Keratinocyte (primary cell): ENCODE measurements at regions not wholly inside any gene's neighbourhood (a gene's known extent, or its start where the extent isn't known, plus 50 kb on each side); places are given as distances from the start of the nearest gene placed in this dataset.

Experiments
- DNase-seq: peaks from one replicate; pipeline ENCODE4 v3.0.0-alpha.2; 2011; ENCODE audit warnings: low read depth, missing footprints, low spot score
- FAIRE-seq: peaks from 2 replicates; lab custom pipeline; 2011; peaks lifted over from hg19 to GRCh38; lab: Jason Lieb, UNC
- H2AFZ ChIP-seq: 2 replicates; pipeline ENCODE4 v1.6.0; 2012; ENCODE audit warnings: low read length, control low read depth, inconsistent platforms; ENCODE audit not compliant: control insufficient read depth
- H3K27ac ChIP-seq: 2 replicates; pipeline ENCODE4 v1.5.1; 2011; ENCODE audit warnings: low read length; ENCODE audit not compliant: control insufficient read depth, insufficient read depth
- H3K27me3 ChIP-seq: 3 replicates; pipeline ENCODE4 v1.6.0; 2011; ENCODE audit warnings: low read length; ENCODE audit not compliant: control insufficient read depth, insufficient read depth; ENCODE audit errors: extremely low read depth
- H3K36me3 ChIP-seq, 2 experiments: 2 replicates in 1 of 2; 3 replicates in 1 of 2; pipeline ENCODE4 v1.5.1; 2011; ENCODE audit warnings: low read length in 2 of 2, mild to moderate bottlenecking in 1 of 2; ENCODE audit not compliant: control insufficient read depth in 2 of 2, insufficient read depth in 2 of 2; ENCODE audit errors: extremely low read depth in 1 of 2
- H3K4me1 ChIP-seq: 3 replicates; pipeline ENCODE4 v1.5.1; 2011; ENCODE audit warnings: low read length; ENCODE audit not compliant: control insufficient read depth, insufficient read depth; ENCODE audit errors: extremely low read depth
- H3K4me2 ChIP-seq: 3 replicates; pipeline ENCODE4 v1.6.0; 2011; ENCODE audit warnings: low read depth, low read length; ENCODE audit not compliant: control insufficient read depth, insufficient read depth; ENCODE audit errors: extremely low read depth
- H3K4me3 ChIP-seq, 3 experiments: fragments of 200-600 bp in 1 of 3; sonication (generic) in 1 of 3; 2 replicates in 2 of 3; 3 replicates in 1 of 3; pipeline ENCODE4 v1.5.1; 2011 to 2016; ENCODE audit warnings: low read length in 3 of 3, mild to moderate bottlenecking in 3 of 3, control low read depth in 2 of 3, inconsistent platforms in 1 of 3, low read depth in 1 of 3, mixed read lengths in 1 of 3, mixed run types in 1 of 3, moderate library complexity in 1 of 3; ENCODE audit not compliant: control insufficient read depth in 2 of 3, insufficient read depth in 2 of 3; ENCODE audit errors: extremely low read depth in 1 of 3
- H3K79me2 ChIP-seq: 2 replicates; pipeline ENCODE4 v1.6.0; 2012; ENCODE audit warnings: low read length; ENCODE audit not compliant: control insufficient read depth, insufficient read depth
- H3K9ac ChIP-seq: 3 replicates; pipeline ENCODE4 v1.6.0; 2011; ENCODE audit warnings: low read length; ENCODE audit not compliant: control insufficient read depth, insufficient read depth; ENCODE audit errors: extremely low read depth
- H3K9me1 ChIP-seq: 3 replicates; pipeline ENCODE4 v1.6.0; 2011; ENCODE audit warnings: low read length; ENCODE audit not compliant: control insufficient read depth, insufficient read depth; ENCODE audit errors: extremely low read depth
- H3K9me3 ChIP-seq: 2 replicates; pipeline ENCODE4 v1.5.1; 2012; ENCODE audit warnings: low read depth, low read length; ENCODE audit not compliant: control insufficient read depth
- H4K20me1 ChIP-seq: 3 replicates; pipeline ENCODE4 v1.6.0; 2011; ENCODE audit warnings: low read length; ENCODE audit not compliant: control insufficient read depth, insufficient read depth; ENCODE audit errors: extremely low read depth
- CTCF ChIP-seq, 3 experiments: IDR thresholded peaks in 1 of 3; conservative IDR thresholded peaks in 1 of 3; optimal IDR thresholded peaks in 1 of 3; 2 replicates in 2 of 3; 3 replicates in 1 of 3; pipeline versions ENCODE3 to v1.5.1; 2011; ENCODE audit warnings: low read length in 3 of 3, mild to moderate bottlenecking in 3 of 3, moderate library complexity in 2 of 3, control low read depth in 1 of 3, inconsistent platforms in 1 of 3; ENCODE audit not compliant: insufficient read depth in 2 of 3; ENCODE audit errors: extremely low read depth in 1 of 3
- EZH2 ChIP-seq: IDR thresholded peaks from one replicate; pipeline ENCODE4 v1.6.1; 2012; ENCODE audit warnings: inconsistent platforms, mild to moderate bottlenecking, low read length, moderate library complexity
- dilution Hi-C: fragments of 300-500 bp; cut with MboI; formaldehyde crosslinking; loops from one replicate; pipeline ENCODE4 v1.7.0; 2020; ENCODE audit warnings: low sequenced_read_pairs; ENCODE audit not compliant: extremely low pct_ligation_motif_present

GRCh38 chr15:26051761-26052675 is 188.9 kb upstream of the ATP10A start:
- Histone ChIP-seq H3K27me3 (no peaks in the 10 kb centered on the region), H3K9ac (no peak overlapping the region), H3K27ac (no peak overlapping the region), H3K9me3 (peaks cover 2% of the 10 kb centered on the region), H3K36me3 (no peaks in the 10 kb centered on the region), H3K4me3 (no peak overlapping the region), H2AFZ (no peak overlapping the region), H3K79me2 (no peaks in the 10 kb centered on the region), H3K4me2 (no peak overlapping the region), H4K20me1 (no peaks in the 10 kb centered on the region), H3K4me1 (no peaks in the 10 kb centered on the region), H3K9me1 (no peaks in the 10 kb centered on the region)
- no peak for TF ChIP-seq EZH2
- no peak for TF ChIP-seq CTCF (optimal IDR thresholded peaks at IDR 0.05 in 1 of 3, IDR thresholded peaks at IDR 0.05 in 1 of 3, conservative IDR thresholded peaks at IDR 0.05 in 1 of 3; ENCODE audit: extremely low read depth in 1 of 3, insufficient read depth in 2 of 3, low read length in 3 of 3)
- dilution Hi-C loops: no loop called here
- no peak for FAIRE-seq
- no peak for DNase-seq

- Histone ChIP-seq H3K4me1 (no peaks in the 10 kb centered on the region), H3K27me3 (no peaks in the 10 kb centered on the region), H3K27ac (no peak overlapping the region), H3K9ac (no peak overlapping the region), H3K4me2 (no peak overlapping the region), H3K9me1 (no peaks in the 10 kb centered on the region), H4K20me1 (no peaks in the 10 kb centered on the region), H3K9me3 (peaks cover 3% of the 10 kb centered on the region), H3K79me2 (no peaks in the 10 kb centered on the region), H2AFZ (no peak overlapping the region), H3K36me3 (no peaks in the 10 kb centered on the region), H3K4me3 (no peak overlapping the region)
- no peak for FAIRE-seq
- TF ChIP-seq CTCF (optimal IDR thresholded peaks at IDR 0.05 in 1 of 3, IDR thresholded peaks at IDR 0.05 in 1 of 3, conservative IDR thresholded peaks at IDR 0.05 in 1 of 3; ENCODE audit: extremely low read depth in 1 of 3, insufficient read depth in 2 of 3, low read length in 3 of 3): no peak
- TF ChIP-seq EZH2: no peak
- dilution Hi-C loops: no loop called here
- no peak for DNase-seq
These were observed 187.9 kb upstream of the ATP10A start for GRCh38 chr15:26050984-26051383.
